Upper lobe of right lung (tissue), 1 donor: ENCODE measurements at regions not wholly inside any gene's neighbourhood (a gene's known extent, or its start where the extent isn't known, plus 50 kb on each side); places are given as distances from the start of the nearest gene placed in this dataset.
A peak's percentile ranks its signal among the peaks of the same experiment; 100 is the strongest.

Source experiments
- ATAC-seq: fragments of 200-7000 bp; cut with Tn5 transposase; one replicate; pipeline ENCODE4 v1.9.1; 2020; ENCODE audit warnings: mild to moderate bottlenecking, moderate library complexity
- DNase-seq: peaks from one replicate; pipeline ENCODE4 v3.0.0-alpha.2; 2020
- H3K27ac ChIP-seq: fragments of 200-600 bp; one replicate; pipeline ENCODE4 v1.8.0; 2022
- H3K27me3 ChIP-seq: fragments of 200-600 bp; one replicate; pipeline ENCODE4 v1.8.0; 2022; ENCODE audit warnings: mild to moderate bottlenecking
- H3K36me3 ChIP-seq: fragments of 200-600 bp; one replicate; pipeline ENCODE4 v1.8.0; 2022
- H3K4me1 ChIP-seq: fragments of 200-600 bp; one replicate; pipeline ENCODE4 v1.8.0; 2022
- H3K4me3 ChIP-seq: fragments of 200-600 bp; one replicate; pipeline ENCODE4 v1.8.0; 2022; ENCODE audit warnings: mild to moderate bottlenecking
- H3K9me3 ChIP-seq: fragments of 200-600 bp; one replicate; pipeline ENCODE4 v1.8.0; 2022
- intact Hi-C: fragments of 100-400 bp; cut with DNase I; formaldehyde crosslinking; loops from one replicate; pipeline ENCODE4 v1.11.0; 2022
- TF ChIP-seq, protein P1 (sequence below): fragments of 200-600 bp; IDR thresholded peaks from one replicate; pipeline ENCODE4 v1.8.0; 2022; ENCODE audit warnings: antibody characterized with exemption
- donor health status: DM: no; HTN: yes; CAD: no; lungs with severe emphysema.

DNA sequence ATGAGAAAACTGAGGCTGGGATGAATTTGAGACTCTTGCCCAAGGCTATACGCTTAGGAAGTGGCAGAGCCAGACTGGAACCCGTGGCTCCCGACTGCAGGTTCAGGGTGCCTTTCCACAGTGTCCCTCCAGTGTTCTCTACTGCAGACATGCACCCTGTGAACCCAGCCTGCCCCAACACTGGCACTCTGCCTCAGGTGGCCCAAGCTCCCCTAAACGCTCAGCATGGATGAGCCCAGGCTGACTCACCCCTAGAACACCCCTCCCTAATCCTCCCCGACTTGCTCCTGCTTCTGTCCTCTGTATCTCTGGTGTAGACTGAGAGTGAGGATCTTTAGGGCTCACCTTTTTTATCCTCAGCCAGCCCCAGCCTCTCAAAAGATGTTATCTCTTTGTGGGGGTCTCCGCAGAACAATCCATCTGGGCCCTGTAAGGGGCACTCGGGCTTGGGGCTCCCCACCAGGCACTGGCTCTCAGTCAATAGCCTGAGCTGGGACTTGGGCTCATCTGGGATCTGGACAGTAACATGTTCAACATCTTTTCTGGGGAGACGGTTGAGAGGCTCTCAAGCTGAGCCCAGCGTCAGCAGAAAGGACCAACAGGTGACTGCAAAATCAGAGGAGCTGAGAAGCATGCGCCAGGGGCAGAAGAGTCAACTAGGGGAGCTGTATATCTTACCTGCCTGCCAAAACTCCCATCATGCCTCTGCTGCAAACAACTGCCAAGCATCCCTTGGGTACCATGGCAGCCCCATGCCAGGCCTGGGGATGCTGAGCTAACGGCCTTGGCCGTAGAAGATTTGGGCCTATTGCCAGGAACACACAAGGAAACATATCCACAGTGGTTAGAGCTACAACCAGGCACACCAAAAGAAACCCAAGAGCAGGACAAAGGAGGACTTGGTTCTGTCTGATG is 176.2 kb downstream of the BUD13 start:
- ATAC-seq (no peak), DNase-seq (peak; percentile 34)
- H3K4me3 ChIP-seq: no peak overlapping the region
- H3K4me1 ChIP-seq: no peaks in the 10 kb centered on the region
- H3K27me3 ChIP-seq: no peaks in the 10 kb centered on the region
- intact Hi-C loops: no loop called here
- H3K9me3 ChIP-seq: no peaks in the 10 kb centered on the region
- H3K36me3 ChIP-seq: no peaks in the 10 kb centered on the region
- TF ChIP-seq, protein P1, sequence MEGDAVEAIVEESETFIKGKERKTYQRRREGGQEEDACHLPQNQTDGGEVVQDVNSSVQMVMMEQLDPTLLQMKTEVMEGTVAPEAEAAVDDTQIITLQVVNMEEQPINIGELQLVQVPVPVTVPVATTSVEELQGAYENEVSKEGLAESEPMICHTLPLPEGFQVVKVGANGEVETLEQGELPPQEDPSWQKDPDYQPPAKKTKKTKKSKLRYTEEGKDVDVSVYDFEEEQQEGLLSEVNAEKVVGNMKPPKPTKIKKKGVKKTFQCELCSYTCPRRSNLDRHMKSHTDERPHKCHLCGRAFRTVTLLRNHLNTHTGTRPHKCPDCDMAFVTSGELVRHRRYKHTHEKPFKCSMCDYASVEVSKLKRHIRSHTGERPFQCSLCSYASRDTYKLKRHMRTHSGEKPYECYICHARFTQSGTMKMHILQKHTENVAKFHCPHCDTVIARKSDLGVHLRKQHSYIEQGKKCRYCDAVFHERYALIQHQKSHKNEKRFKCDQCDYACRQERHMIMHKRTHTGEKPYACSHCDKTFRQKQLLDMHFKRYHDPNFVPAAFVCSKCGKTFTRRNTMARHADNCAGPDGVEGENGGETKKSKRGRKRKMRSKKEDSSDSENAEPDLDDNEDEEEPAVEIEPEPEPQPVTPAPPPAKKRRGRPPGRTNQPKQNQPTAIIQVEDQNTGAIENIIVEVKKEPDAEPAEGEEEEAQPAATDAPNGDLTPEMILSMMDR: no peak
- no peak overlapping the region for H3K27ac ChIP-seq

DNA sequence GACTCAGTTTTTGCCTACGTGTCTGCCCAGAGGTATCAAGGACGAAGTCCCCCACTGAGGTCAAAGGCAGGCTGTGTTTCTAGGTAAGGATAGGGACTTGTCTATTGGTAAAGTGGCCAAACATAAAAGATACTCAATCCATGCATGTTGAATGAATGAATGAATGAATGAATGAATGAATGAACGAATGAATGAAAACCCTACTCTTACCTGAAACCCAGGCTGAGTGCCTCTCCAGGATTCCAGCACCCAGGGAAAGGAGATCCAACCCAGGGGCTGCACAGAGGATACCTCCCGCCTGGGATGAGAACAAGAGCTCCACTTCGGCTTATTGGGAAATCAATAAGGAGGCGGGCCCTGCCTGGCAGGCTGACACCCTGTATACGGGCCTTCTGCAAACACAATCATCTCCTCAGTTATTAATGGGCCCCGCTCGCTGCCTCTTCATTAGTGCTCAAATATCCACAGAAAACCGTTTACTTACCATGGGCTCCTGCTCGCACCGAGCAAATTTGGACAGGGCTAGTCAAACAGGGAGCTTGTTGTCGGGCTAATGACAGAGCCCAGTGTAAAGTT is 177.4 kb downstream of the BUD13 start:
- TF ChIP-seq, protein P1: no peak
- Histone ChIP-seq H3K4me3 (no peak overlapping the region), H3K9me3 (no peaks in the 10 kb centered on the region), H3K27ac (no peak overlapping the region), H3K4me1 (no peaks in the 10 kb centered on the region), H3K27me3 (no peaks in the 10 kb centered on the region), H3K36me3 (no peaks in the 10 kb centered on the region)
- intact Hi-C loops: no loop called here
- no peak for ATAC-seq
- DNase-seq: no peak

DNA sequence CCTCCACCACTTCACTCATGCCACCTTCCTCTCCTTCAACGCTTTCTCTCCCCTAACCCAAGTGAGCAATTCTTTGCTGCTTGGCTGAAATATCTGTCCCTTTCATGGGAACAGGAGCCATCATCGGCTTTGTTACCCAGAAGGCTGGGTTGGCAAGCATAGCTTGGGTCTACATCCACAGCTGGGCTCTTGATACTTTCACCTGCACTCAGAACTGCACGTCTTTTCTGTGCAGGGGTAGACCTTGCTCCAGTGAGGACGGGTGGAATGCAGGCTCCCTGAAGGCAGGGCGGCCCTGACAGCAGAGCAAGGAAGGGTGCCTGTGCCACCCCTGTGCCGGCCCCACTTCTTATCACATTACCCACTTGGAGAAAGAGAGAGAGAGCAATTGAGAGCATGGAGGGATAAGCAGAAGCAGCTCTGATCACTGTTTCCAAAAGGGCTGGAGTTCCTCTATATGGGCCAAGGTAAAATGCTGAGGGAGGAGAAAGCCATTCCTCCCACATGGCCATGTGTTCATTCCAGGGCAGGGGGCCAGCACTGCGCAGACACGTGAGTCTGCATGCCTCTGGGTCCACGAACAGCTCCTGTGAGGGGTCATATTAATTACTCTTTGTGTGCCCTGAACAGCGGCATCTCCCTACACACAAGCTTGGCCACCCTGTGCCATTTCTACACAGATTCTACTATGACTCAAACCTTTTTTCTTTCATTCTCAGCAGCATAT is 181.8 kb downstream of the BUD13 start:
- DNase-seq: no peak
- no peaks in the 10 kb centered on the region for H3K4me1 ChIP-seq
- ATAC-seq: no peak
- no peak overlapping the region for H3K4me3 ChIP-seq
- no peaks in the 10 kb centered on the region for H3K27me3 ChIP-seq
- TF ChIP-seq, protein P1: no peak
- H3K9me3 ChIP-seq: no peaks in the 10 kb centered on the region
- no peak overlapping the region for H3K27ac ChIP-seq
- H3K36me3 ChIP-seq: no peaks in the 10 kb centered on the region
- intact Hi-C loops: no loop called here

DNA sequence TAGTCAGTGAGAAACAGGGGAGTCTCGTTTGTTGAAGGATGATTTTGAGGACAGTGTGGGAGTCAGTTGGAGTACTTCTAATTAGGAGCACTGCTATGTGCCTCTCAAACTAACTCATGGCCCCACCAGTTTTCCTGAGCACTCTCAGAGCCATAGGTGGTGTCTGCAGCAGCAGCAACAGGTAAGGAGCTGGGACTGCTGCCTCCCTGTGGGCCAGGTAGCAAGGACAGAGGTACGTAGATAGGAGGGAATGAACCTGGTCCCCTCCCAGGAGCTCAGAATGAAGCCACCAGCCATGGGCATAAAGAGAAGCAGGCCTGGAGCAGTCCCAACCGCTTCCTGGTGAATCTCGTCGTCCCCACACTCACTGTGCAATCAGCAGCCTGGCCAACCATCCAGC is 183.4 kb downstream of the BUD13 start:
- Histone ChIP-seq H3K4me3 (no peak overlapping the region), H3K27ac (no peak overlapping the region), H3K9me3 (no peaks in the 10 kb centered on the region), H3K36me3 (no peaks in the 10 kb centered on the region), H3K4me1 (no peaks in the 10 kb centered on the region), H3K27me3 (peaks cover 9% of the 10 kb centered on the region)
- TF ChIP-seq, protein P1: no peak
- no peak for ATAC-seq
- intact Hi-C loops: no loop called here
- DNase-seq: no peak

DNA sequence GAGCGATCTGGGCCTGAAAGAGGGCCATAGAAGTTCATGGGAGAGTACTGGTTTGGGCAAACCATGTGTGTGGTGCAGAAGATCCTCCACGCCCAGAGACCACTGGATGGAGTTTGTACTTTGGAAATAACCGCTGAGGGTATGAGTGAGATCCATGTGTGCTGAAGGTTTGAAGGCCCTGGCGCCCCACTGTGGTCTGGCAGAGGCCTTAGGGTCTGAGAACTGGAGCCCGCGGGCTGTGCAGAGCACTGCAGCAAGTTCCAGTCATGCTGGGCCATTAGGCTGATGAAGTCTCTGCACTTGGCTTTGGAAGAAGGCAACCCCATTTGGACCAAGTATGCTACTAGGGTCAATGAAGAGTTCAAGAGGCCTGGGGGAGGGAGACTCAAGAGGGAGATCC is 186.4 kb downstream of the BUD13 start:
- Histone ChIP-seq H3K9me3 (no peaks in the 10 kb centered on the region), H3K4me1 (no peaks in the 10 kb centered on the region), H3K36me3 (no peaks in the 10 kb centered on the region), H3K27ac (no peak overlapping the region), H3K27me3 (peaks cover 21% of the 10 kb centered on the region), H3K4me3 (no peak overlapping the region)
- intact Hi-C loops: no loop called here
- ATAC-seq (no peak), DNase-seq (no peak)
- TF ChIP-seq, protein P1: no peak
